NOMO-1 (cell line): ENCODE measurements at regions not wholly inside any gene's neighbourhood (a gene's known extent, or its start where the extent isn't known, plus 50 kb on each side); places are given as distances from the start of the nearest gene placed in this dataset.

Source experiments
- DNase-seq, 2 experiments: peaks; one replicate each; lab custom pipeline; 2025; ENCODE audit not compliant: unreplicated experiment in 2 of 2; lab: John Stamatoyannopoulos, UW

- no peak for DNase-seq
Measured at GRCh38 chr2:7281231-7282201, 364.3 kb downstream of the RNF144A start.

GRCh38 chr2:7286120-7286519 lies 368.9 kb downstream of the RNF144A start:
- no peak for DNase-seq

- no peak for DNase-seq
Measured at GRCh38 chr2:7288484-7288883, 371.3 kb downstream of the RNF144A start.

GRCh38 chr2:7289697-7290096 lies 372.5 kb downstream of the RNF144A start:
- no peak for DNase-seq

- DNase-seq: peak in 1 of 2 experiments; percentile 4
Measured at GRCh38 chr2:7292154-7292691, 375.0 kb downstream of the RNF144A start.

- DNase-seq: no peak
Measured at GRCh38 chr2:7309582-7309981, 392.4 kb downstream of the RNF144A start.

GRCh38 chr2:7324706-7325105 lies 407.5 kb downstream of the RNF144A start:
- no peak for DNase-seq

GRCh38 chr2:7325186-7325585 lies 408.0 kb downstream of the RNF144A start:
- DNase-seq: no peak

GRCh38 chr2:7329465-7329864 lies 412.3 kb downstream of the RNF144A start:
- DNase-seq: no peak

- DNase-seq: no peak
Measured at GRCh38 chr2:7333189-7333765, 416.1 kb downstream of the RNF144A start.

- DNase-seq: no peak
Measured at GRCh38 chr2:7333960-7334493, 416.8 kb downstream of the RNF144A start.

GRCh38 chr2:7338961-7339360 lies 421.7 kb downstream of the RNF144A start:
- DNase-seq: no peak

- peak; percentile 19 to 66 for DNase-seq
Measured at GRCh38 chr2:7346336-7346735, 429.1 kb downstream of the RNF144A start.

GRCh38 chr2:7348761-7349160 lies 431.5 kb downstream of the RNF144A start:
- no peak for DNase-seq

GRCh38 chr2:7352191-7352590 lies 435.0 kb downstream of the RNF144A start:
- DNase-seq: no peak

- DNase-seq: no peak
Measured at GRCh38 chr2:7353571-7353970, 436.4 kb downstream of the RNF144A start.

- DNase-seq: no peak
Measured at GRCh38 chr2:7355781-7356180, 438.6 kb downstream of the RNF144A start.

- DNase-seq: no peak
Measured at GRCh38 chr2:7356909-7357584, 439.8 kb downstream of the RNF144A start.

- DNase-seq: no peak
Measured at GRCh38 chr2:7357993-7358392, 440.8 kb downstream of the RNF144A start.

- DNase-seq: no peak
Measured at GRCh38 chr2:7358865-7359447, 441.7 kb downstream of the RNF144A start.

GRCh38 chr2:7363906-7364305 lies 446.7 kb downstream of the RNF144A start:
- no peak for DNase-seq
